ENCODE measurements at regions not wholly inside any gene's neighbourhood (a gene's known extent, or its start where the extent isn't known, plus 50 kb on each side); places are given as distances from the start of the nearest gene placed in this dataset.

DNA sequence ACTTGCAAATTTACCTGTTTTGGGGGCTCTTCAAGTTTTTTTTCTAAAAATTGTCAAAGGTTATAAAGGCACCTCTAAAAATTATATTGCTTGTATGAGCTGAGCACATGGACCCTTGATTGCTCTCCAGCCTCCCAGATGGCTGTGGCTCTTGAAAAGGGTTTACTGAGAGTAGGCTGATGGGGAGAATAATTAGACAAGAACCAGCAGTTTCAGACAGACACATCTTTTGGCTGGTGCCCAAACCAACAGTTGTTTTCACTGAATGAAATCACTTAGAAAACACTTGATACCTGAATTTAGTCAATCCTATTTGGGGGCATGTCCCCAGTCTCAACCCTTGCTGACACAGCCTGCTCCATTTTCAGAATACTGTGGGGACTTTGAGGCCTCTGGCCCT lies 217.6 kb downstream of the KBTBD8 start:
- TF ChIP-seq, protein P1, sequence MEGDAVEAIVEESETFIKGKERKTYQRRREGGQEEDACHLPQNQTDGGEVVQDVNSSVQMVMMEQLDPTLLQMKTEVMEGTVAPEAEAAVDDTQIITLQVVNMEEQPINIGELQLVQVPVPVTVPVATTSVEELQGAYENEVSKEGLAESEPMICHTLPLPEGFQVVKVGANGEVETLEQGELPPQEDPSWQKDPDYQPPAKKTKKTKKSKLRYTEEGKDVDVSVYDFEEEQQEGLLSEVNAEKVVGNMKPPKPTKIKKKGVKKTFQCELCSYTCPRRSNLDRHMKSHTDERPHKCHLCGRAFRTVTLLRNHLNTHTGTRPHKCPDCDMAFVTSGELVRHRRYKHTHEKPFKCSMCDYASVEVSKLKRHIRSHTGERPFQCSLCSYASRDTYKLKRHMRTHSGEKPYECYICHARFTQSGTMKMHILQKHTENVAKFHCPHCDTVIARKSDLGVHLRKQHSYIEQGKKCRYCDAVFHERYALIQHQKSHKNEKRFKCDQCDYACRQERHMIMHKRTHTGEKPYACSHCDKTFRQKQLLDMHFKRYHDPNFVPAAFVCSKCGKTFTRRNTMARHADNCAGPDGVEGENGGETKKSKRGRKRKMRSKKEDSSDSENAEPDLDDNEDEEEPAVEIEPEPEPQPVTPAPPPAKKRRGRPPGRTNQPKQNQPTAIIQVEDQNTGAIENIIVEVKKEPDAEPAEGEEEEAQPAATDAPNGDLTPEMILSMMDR (IDR thresholded peaks at IDR 0.05; ENCODE audit: insufficient read depth, low read length, poor library complexity, severe bottlenecking): no peak
- Histone ChIP-seq H3K4me3 (ENCODE audit: low read depth, low read length) (no peak overlapping the region), H3K27me3 (ENCODE audit: control insufficient read depth, insufficient read depth, low read length) (no peaks in the 10 kb centered on the region), H3K36me3 (ENCODE audit: control insufficient read depth, insufficient read depth, low read length) (no peaks in the 10 kb centered on the region)
- DNase-seq (ENCODE audit: low read depth): no peak

DNA sequence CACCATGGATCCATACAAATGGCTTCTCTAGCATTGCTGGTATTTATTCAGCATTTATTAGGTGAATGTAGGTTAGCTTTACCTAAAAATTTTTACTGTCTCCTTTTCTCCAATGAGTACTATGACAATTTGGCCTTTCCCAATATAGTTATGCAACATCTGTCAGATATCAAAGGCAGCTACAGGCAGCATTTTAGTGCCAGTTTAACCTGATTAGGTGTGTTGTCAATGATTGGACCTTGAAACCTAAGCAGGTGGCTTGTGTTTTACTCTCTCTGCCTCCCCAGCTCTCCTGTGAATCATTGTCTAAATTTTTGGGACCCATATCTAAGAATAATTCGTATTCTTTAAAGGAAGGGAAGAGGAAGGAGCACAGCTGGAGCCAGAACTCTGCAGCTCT lies 228.9 kb downstream of the KBTBD8 start:
- H3K4me3 ChIP-seq (ENCODE audit: low read depth, low read length): no peak overlapping the region
- H3K27me3 ChIP-seq (ENCODE audit: control insufficient read depth, insufficient read depth, low read length): no peaks in the 10 kb centered on the region
- DNase-seq (ENCODE audit: low read depth): no peak
- TF ChIP-seq, protein P1 (IDR thresholded peaks at IDR 0.05; ENCODE audit: insufficient read depth, low read length, poor library complexity, severe bottlenecking): no peak
- H3K36me3 ChIP-seq (ENCODE audit: control insufficient read depth, insufficient read depth, low read length): no peaks in the 10 kb centered on the region

DNA sequence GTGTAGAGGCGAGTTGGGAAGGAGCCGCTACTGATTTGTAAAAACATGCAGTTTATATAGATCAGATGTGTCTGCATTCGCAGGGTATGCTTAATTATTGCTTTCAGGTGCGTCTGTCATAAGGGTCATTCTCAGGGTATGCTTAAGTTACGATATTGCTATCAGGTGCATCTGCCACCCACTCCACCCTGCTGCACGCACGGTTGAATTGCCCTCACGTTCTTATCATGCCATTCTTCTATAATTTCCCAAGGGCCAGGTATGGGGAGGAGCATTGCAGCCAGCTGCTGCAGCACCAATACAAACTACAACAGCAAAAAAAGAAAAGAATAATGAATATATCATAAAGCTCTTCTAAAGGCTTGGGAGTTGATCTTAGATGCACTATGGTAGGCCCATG lies 230.0 kb downstream of the KBTBD8 start:
- Histone ChIP-seq H3K27me3 (ENCODE audit: control insufficient read depth, insufficient read depth, low read length) (no peaks in the 10 kb centered on the region), H3K4me3 (ENCODE audit: low read depth, low read length) (no peak overlapping the region), H3K36me3 (ENCODE audit: control insufficient read depth, insufficient read depth, low read length) (no peaks in the 10 kb centered on the region)
- TF ChIP-seq, protein P1 (IDR thresholded peaks at IDR 0.05; ENCODE audit: insufficient read depth, low read length, poor library complexity, severe bottlenecking): no peak
- DNase-seq (ENCODE audit: low read depth): no peak

DNA sequence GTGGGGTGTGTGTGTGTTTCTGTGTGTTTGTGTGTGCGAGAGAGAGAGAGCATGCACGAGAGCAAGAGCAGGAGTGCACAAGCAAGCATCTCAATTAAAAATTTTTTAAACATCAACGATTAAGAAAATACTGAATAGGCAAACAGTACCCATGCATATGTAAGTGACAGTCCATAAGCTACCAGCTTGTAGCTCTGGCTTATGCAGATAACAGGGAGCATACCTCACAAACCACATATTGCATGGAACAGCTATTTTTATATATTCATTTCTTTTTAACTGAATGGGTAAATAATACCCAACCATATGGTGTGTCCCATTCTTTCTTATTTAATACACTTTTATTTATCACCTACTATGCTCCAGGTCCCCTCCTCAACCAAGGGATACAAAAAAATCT lies 234.5 kb downstream of the KBTBD8 start:
- no peak overlapping the region for H3K4me3 ChIP-seq (ENCODE audit: low read depth, low read length)
- TF ChIP-seq, protein P1 (IDR thresholded peaks at IDR 0.05; ENCODE audit: insufficient read depth, low read length, poor library complexity, severe bottlenecking): no peak
- no peaks in the 10 kb centered on the region for H3K27me3 ChIP-seq (ENCODE audit: control insufficient read depth, insufficient read depth, low read length)
- DNase-seq (ENCODE audit: low read depth): no peak
- no peaks in the 10 kb centered on the region for H3K36me3 ChIP-seq (ENCODE audit: control insufficient read depth, insufficient read depth, low read length)

DNA sequence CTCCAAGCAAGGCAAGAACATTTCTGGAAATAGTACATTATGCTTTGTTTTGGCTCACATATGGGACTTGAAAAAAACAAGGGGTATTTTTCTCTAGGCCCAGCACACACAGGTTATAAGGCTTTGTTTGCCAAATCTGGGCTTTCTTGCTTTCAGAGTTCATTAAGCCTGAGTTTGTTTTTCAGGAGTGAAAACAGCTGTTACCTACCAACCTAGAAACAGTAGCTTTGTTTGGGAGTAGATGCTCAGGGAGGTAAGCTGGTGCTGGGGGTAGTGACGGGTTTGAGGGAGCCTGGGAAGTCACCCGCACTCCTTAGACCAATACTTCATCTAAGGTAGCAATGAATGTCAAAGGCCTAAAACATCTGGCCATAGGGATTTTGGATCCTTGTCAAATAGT lies 241.2 kb downstream of the KBTBD8 start:
- H3K36me3 ChIP-seq (ENCODE audit: control insufficient read depth, insufficient read depth, low read length): no peaks in the 10 kb centered on the region
- H3K27me3 ChIP-seq (ENCODE audit: control insufficient read depth, insufficient read depth, low read length): no peaks in the 10 kb centered on the region
- TF ChIP-seq, protein P1 (IDR thresholded peaks at IDR 0.05; ENCODE audit: insufficient read depth, low read length, poor library complexity, severe bottlenecking): no peak
- no peak for DNase-seq (ENCODE audit: low read depth)
- no peak overlapping the region for H3K4me3 ChIP-seq (ENCODE audit: low read depth, low read length)

DNA sequence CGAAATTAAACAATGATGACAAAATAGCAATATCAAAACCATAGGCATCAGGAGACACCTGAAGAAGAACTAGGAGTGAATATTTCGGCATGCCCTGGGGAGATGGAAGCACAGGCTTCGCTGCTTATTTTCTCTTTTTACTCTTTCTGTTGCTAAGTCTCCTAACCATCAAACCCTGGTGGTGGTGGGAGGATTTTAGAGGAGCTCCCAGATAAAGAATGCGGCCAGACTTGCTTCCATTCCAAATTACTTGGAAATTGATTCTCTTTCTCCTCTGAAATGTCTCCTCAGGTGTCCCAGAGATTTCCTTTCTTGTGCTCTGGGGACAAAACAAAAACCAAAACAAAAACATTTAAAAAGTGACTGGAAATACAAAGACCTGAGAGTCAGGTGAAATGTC lies 243.0 kb downstream of the KBTBD8 start:
- no peak overlapping the region for H3K4me3 ChIP-seq (ENCODE audit: low read depth, low read length)
- DNase-seq (ENCODE audit: low read depth): no peak
- TF ChIP-seq, protein P1 (IDR thresholded peaks at IDR 0.05; ENCODE audit: insufficient read depth, low read length, poor library complexity, severe bottlenecking): no peak
- no peaks in the 10 kb centered on the region for H3K36me3 ChIP-seq (ENCODE audit: control insufficient read depth, insufficient read depth, low read length)
- H3K27me3 ChIP-seq (ENCODE audit: control insufficient read depth, insufficient read depth, low read length): no peaks in the 10 kb centered on the region
